Thoracic aorta (tissue), 2 donors: ENCODE measurements at regions not wholly inside any gene's neighbourhood (a gene's known extent, or its start where the extent isn't known, plus 50 kb on each side); places are given as distances from the start of the nearest gene placed in this dataset.

Experiments
- ATAC-seq: fragments of 150-250 bp; one replicate; pipeline ENCODE4 v1.8.0; 2017; ENCODE audit warnings: low read depth; ENCODE audit not compliant: insufficient number of reproducible peaks, low FRiP score
- DNase-seq: peaks from one replicate; pipeline ENCODE4 v3.0.0-alpha.2; 2020; ENCODE audit warnings: low spot score
- H3K27ac ChIP-seq, 2 donors: fragments of 200-600 bp; sonication (generic); 1 replicate in 1 of 2; 2 replicates in 1 of 2; pipeline ENCODE4 v1.5.1; 2016; ENCODE audit warnings: mild to moderate bottlenecking in 2 of 2, moderate library complexity in 2 of 2
- H3K27me3 ChIP-seq: fragments of 200-600 bp; sonication (generic); replicated peaks from 2 replicates; pipeline ENCODE4 v1.6.0; 2016; ENCODE audit warnings: mild to moderate bottlenecking; ENCODE audit not compliant: insufficient read depth
- H3K36me3 ChIP-seq: fragments of 200-600 bp; sonication (generic); one replicate; pipeline ENCODE4 v1.5.1; 2016
- H3K4me1 ChIP-seq, 2 donors: fragments of 200-600 bp; sonication (generic); 1 replicate in 1 of 2; 2 replicates in 1 of 2; pipeline versions ENCODE4 v1.5.1 to v1.6.0; 2016; ENCODE audit warnings: low read depth in 2 of 2, mild to moderate bottlenecking in 1 of 2; ENCODE audit not compliant: control insufficient read depth in 1 of 2
- H3K4me3 ChIP-seq: fragments of 200-600 bp; sonication (generic); 2 replicates; pipeline ENCODE4 v1.5.1; 2016; ENCODE audit warnings: mild to moderate bottlenecking
- H3K9me3 ChIP-seq: fragments of 200-600 bp; sonication (generic); 2 replicates; pipeline ENCODE4 v1.5.1; 2016
- TF ChIP-seq, protein P1 (sequence below): fragments of 200-600 bp; sonication (generic); IDR thresholded peaks from one replicate; pipeline ENCODE4 v1.5.1; 2019; ENCODE audit warnings: antibody characterized with exemption

DNA sequence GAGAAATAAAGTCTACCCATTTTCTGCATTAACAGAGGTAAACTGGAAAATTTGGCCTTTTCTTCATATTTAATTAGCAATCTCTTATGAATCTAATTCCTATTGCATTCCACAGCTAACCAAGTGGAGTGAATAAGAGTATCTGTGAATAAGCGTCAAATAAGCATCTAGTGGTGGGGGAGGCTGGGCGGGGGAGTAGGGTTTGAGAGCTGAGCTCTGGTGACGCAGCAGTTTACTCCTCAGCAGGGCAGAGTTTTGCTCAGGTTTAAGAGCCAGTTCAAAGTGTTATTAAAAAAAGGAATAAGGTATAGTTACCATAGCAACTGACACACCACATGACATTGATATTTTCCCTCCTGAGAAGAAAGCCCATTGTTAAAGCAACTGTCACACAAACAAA, 1346.8 kb upstream of the CELF2 start:
- H3K27ac ChIP-seq: no peak overlapping the region
- H3K4me1 ChIP-seq: no peaks in the 10 kb centered on the region
- H3K36me3 ChIP-seq: no peaks in the 10 kb centered on the region
- H3K27me3 ChIP-seq: no peaks in the 10 kb centered on the region
- TF ChIP-seq, protein P1, sequence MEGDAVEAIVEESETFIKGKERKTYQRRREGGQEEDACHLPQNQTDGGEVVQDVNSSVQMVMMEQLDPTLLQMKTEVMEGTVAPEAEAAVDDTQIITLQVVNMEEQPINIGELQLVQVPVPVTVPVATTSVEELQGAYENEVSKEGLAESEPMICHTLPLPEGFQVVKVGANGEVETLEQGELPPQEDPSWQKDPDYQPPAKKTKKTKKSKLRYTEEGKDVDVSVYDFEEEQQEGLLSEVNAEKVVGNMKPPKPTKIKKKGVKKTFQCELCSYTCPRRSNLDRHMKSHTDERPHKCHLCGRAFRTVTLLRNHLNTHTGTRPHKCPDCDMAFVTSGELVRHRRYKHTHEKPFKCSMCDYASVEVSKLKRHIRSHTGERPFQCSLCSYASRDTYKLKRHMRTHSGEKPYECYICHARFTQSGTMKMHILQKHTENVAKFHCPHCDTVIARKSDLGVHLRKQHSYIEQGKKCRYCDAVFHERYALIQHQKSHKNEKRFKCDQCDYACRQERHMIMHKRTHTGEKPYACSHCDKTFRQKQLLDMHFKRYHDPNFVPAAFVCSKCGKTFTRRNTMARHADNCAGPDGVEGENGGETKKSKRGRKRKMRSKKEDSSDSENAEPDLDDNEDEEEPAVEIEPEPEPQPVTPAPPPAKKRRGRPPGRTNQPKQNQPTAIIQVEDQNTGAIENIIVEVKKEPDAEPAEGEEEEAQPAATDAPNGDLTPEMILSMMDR: no peak
- no peak overlapping the region for H3K4me3 ChIP-seq
- DNase-seq (no peak), ATAC-seq (no peak)
- no peaks in the 10 kb centered on the region for H3K9me3 ChIP-seq

DNA sequence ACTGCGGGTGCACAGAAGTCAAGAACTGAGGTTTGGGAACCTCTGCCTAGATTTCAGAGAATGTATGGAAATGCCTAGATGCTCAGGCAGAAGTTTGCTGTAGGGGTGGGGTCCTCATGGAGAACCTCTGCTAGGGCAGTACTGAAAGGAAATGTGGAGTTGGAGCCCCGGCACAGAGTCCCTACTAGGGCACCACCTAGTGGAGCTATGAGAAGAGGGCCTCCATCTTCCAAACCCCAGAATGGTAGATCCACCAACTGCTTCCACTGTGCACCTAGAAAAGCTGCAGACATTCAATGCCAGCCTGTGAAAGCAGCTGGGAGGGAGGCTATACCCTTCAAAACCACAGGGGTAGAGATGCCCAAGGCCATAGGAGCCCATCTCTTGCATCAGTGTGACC, 1336.0 kb upstream of the CELF2 start:
- H3K4me3 ChIP-seq: no peak overlapping the region
- no peaks in the 10 kb centered on the region for H3K9me3 ChIP-seq
- H3K27me3 ChIP-seq: no peaks in the 10 kb centered on the region
- no peak for ATAC-seq
- H3K36me3 ChIP-seq: no peaks in the 10 kb centered on the region
- H3K4me1 ChIP-seq: no peaks in the 10 kb centered on the region
- H3K27ac ChIP-seq: no peak overlapping the region
- no peak for DNase-seq
- TF ChIP-seq, protein P1: no peak

DNA sequence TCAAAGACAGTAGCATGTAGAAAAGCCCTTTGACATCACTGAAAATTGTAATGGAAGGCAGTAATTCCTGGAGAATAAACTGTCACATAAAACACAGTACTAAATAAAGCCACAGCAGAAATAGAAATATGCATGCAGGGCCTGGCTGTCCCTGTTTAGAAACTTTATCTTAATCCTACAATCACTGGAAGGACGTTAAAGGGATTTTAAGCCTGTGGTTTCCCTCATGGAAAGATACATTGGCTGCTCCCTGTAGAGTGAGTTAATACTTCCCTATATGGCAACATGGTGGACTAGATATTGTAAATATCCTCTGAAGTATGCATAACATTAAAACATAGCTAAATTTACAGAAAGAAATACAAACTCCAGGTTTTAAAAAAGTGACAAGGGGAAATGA, 1334.9 kb upstream of the CELF2 start:
- no peak overlapping the region for H3K27ac ChIP-seq
- no peaks in the 10 kb centered on the region for H3K36me3 ChIP-seq
- no peaks in the 10 kb centered on the region for H3K9me3 ChIP-seq
- no peak overlapping the region for H3K4me3 ChIP-seq
- TF ChIP-seq, protein P1: no peak
- no peaks in the 10 kb centered on the region for H3K27me3 ChIP-seq
- no peak for ATAC-seq
- H3K4me1 ChIP-seq: no peaks in the 10 kb centered on the region
- no peak for DNase-seq

DNA sequence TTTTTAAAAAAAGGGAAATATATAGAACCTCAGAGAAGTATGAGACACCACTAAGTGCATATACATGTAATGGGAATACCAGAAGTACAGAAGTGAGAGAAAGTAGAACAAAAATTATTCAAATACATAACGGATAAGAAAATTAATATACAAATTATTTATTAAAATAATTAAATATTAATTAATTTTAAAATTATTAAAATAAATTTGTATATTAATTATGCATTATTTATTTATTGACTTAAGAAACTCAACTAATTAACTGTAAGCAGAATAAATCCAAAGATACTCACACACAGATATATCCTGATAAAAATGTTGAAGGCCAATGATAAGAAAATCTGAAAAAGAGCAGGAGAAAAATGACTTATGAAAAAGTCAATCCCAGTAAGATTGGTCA, 1333.5 kb upstream of the CELF2 start:
- ATAC-seq (no peak), DNase-seq (no peak)
- TF ChIP-seq, protein P1: no peak
- Histone ChIP-seq H3K27ac (no peak overlapping the region), H3K27me3 (no peaks in the 10 kb centered on the region), H3K4me3 (no peak overlapping the region), H3K9me3 (no peaks in the 10 kb centered on the region), H3K4me1 (no peaks in the 10 kb centered on the region), H3K36me3 (no peaks in the 10 kb centered on the region)

DNA sequence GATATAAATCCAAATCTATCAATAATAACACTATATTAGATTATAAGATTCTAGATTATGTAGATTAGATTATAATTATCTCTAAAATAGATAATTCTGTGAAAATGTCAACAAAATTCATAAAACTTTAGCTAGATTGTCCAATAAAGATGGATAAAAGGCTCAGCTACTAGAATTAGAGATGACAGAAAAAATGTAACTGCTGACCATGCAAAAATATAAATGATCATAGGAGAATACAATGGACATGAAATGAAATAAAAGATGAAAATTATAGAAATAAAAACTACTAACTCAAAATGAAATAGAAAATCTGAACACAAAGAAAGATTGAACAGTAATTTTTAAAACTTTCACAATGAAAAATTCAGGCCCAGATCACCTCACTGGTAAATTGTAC, 1332.1 kb upstream of the CELF2 start:
- Histone ChIP-seq H3K9me3 (no peaks in the 10 kb centered on the region), H3K27ac (no peak overlapping the region), H3K27me3 (no peaks in the 10 kb centered on the region), H3K4me3 (no peak overlapping the region), H3K36me3 (no peaks in the 10 kb centered on the region), H3K4me1 (no peaks in the 10 kb centered on the region)
- TF ChIP-seq, protein P1: no peak
- ATAC-seq (no peak), DNase-seq (no peak)
